T-helper 1 cell treated with Interleukin-12 subunit alpha and Interleukin-12 subunit beta and Interleukin-4 antibody, amounts not matched to agents 30 μg/mL and 1 μg/mL, for 36 hours (primary cell): ENCODE measurements at regions not wholly inside any gene's neighbourhood (a gene's known extent, or its start where the extent isn't known, plus 50 kb on each side); places are given as distances from the start of the nearest gene placed in this dataset.
"Not testable (repeated sequence)": the region's sequence is repeated elsewhere in the genome, so short reads cannot be mapped to it uniquely, and the experiment has no call there.

Experiments used
- H3K27ac Mint-ChIP-seq: one replicate; pipeline ENCODE4 v1.8.0; 2021; ENCODE audit warnings: mild to moderate bottlenecking, mixed read lengths
- H3K27me3 Mint-ChIP-seq: one replicate; pipeline ENCODE4 v1.8.0; 2021; ENCODE audit warnings: low read depth, mixed read lengths
- H3K36me3 Mint-ChIP-seq: one replicate; pipeline ENCODE4 v1.8.0; 2021; ENCODE audit warnings: low read depth, mixed read lengths
- H3K4me1 Mint-ChIP-seq: one replicate; pipeline ENCODE4 v1.8.0; 2021; ENCODE audit warnings: low read depth, mixed read lengths
- H3K4me3 Mint-ChIP-seq: one replicate; pipeline ENCODE4 v1.8.0; 2021; ENCODE audit warnings: mild to moderate bottlenecking, moderate library complexity, mixed read lengths
- H3K9me3 Mint-ChIP-seq: one replicate; pipeline ENCODE4 v1.8.0; 2021; ENCODE audit warnings: mixed read lengths

GRCh38 chr2:199111458-199111857 is 346.3 kb downstream of the SATB2 start:
- Mint-ChIP-seq H3K4me3 (no peak overlapping the region), H3K36me3 (no peaks in the 10 kb centered on the region), H3K27ac (no peak overlapping the region), H3K4me1 (no peaks in the 10 kb centered on the region), H3K9me3 (no peaks in the 10 kb centered on the region), H3K27me3 (no peaks in the 10 kb centered on the region)

DNA sequence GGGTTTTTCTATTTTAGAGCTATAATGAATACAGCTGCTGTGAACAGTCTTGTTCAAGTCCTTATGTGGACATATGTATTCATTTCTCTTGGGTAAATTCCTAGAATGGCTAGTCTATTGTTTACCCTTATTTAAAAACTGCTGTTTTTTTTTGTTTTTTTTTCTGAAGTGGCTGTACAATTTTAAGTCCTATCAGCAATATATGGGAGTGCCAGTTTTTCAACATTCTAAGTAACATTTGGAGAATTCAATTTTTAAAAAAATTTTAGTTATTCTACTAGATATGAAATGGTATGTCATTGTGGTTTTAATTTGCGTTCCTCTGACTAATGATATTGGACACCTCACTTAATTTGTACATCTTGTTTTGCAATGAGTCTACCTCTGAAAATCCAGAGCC is 349.7 kb downstream of the SATB2 start:
- Mint-ChIP-seq H3K4me1 (no peaks in the 10 kb centered on the region), H3K36me3 (no peaks in the 10 kb centered on the region), H3K27me3 (no peaks in the 10 kb centered on the region), H3K9me3 (no peaks in the 10 kb centered on the region), H3K4me3 (no peak overlapping the region), H3K27ac (no peak overlapping the region)

DNA sequence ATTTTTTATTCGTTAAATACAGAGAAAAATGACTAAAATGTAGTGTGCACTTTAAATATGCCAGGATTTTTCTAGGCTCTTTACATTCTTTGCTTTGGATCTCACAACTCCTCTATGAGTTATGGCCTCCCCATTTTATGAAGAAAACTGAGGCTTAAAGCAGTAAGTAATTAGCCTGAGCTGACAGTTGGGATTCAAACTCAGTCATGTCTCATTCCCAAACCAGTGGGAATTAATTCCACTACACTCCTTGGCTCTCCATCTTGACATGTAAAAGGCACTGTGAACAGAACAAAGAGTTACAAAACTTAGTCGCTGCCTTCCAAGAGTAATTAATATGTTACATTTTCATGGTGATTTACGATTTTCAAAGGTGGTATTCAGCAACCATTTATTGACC is 351.9 kb downstream of the SATB2 start:
- H3K4me1 Mint-ChIP-seq, result no peaks in the 10 kb centered on the region
- H3K27me3 Mint-ChIP-seq, result no peaks in the 10 kb centered on the region
- H3K9me3 Mint-ChIP-seq, result no peaks in the 10 kb centered on the region
- H3K27ac Mint-ChIP-seq, result no peak overlapping the region
- no peaks in the 10 kb centered on the region for H3K36me3 Mint-ChIP-seq
- H3K4me3 Mint-ChIP-seq, result no peak overlapping the region

- no peaks in the 10 kb centered on the region for H3K4me1 Mint-ChIP-seq
- H3K27ac Mint-ChIP-seq, result no peak overlapping the region
- H3K27me3 Mint-ChIP-seq, result no peaks in the 10 kb centered on the region
- H3K36me3 Mint-ChIP-seq, result no peaks in the 10 kb centered on the region
- no peaks in the 10 kb centered on the region for H3K9me3 Mint-ChIP-seq
- H3K4me3 Mint-ChIP-seq, result no peak overlapping the region
Measured at GRCh38 chr2:199101487-199101886, 356.3 kb downstream of the SATB2 start.

DNA sequence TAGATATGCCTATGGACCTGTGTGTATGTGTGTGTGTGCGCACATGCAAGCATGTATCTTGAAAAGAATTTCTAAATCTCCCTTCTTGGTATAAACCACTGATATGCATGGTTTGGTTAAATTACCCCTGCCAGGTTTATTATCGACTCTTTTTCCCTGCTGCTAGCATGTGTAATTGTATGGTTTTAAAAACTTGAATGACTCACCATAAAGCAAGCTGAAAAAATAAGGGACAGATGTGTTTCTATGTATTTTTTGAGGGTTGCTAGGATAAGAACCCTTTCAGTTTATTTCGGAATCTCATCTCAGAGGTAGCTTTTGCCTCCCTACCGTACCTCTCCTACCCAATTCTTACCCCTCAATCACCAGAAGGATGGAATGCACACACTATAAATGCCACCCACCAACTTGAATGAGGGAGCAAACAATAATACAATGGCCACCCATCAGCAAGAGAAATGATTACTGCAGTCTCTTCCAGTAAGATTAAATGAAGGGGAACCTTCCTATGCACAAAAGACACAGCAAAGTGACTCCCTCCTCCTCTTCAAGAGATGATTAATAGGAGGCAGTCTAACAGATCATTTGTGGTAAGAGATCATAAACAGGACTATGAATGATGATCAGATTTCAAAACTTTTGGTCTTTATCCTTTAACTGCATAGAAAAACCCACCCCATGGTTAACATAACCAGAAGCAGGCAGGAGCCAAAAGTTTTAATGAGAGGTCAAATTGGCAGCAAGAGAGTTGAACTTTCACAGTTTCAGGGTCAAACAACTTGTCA is 357.2 kb downstream of the SATB2 start:
- no peak overlapping the region for H3K27ac Mint-ChIP-seq
- H3K9me3 Mint-ChIP-seq, result no peaks in the 10 kb centered on the region
- no peak overlapping the region for H3K4me3 Mint-ChIP-seq
- H3K36me3 Mint-ChIP-seq, result no peaks in the 10 kb centered on the region
- no peaks in the 10 kb centered on the region for H3K4me1 Mint-ChIP-seq
- H3K27me3 Mint-ChIP-seq, result no peaks in the 10 kb centered on the region

DNA sequence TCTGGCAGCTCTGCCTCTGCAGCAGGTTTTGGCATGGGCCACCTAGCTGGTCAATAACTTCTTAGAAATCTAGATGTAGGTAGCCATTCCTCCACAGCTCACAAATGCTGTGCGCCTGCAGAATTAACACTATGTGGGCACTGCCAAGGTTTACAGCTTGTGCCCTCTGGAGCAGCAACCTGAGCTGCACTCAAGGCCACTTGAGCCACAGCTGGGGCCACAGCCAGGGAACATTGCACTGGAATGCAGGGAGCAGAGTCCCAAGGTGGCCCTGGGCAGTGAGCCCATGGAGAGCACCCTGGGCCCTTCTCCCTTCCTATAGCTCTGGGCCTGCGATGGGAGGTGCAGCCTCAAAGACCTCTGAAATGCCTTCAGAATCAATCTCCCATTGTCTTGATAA is 365.3 kb downstream of the SATB2 start:
- no peaks in the 10 kb centered on the region for H3K36me3 Mint-ChIP-seq
- no peaks in the 10 kb centered on the region for H3K9me3 Mint-ChIP-seq
- no peak overlapping the region for H3K27ac Mint-ChIP-seq
- no peak overlapping the region for H3K4me3 Mint-ChIP-seq
- no peaks in the 10 kb centered on the region for H3K4me1 Mint-ChIP-seq
- no peaks in the 10 kb centered on the region for H3K27me3 Mint-ChIP-seq

GRCh38 chr2:199085261-199085660 is 372.5 kb downstream of the SATB2 start:
- Mint-ChIP-seq H3K4me1 (no peaks in the 10 kb centered on the region), H3K36me3 (no peaks in the 10 kb centered on the region), H3K27ac (no peak overlapping the region), H3K9me3 (no peaks in the 10 kb centered on the region), H3K27me3 (no peaks in the 10 kb centered on the region), H3K4me3 (no peak overlapping the region)

DNA sequence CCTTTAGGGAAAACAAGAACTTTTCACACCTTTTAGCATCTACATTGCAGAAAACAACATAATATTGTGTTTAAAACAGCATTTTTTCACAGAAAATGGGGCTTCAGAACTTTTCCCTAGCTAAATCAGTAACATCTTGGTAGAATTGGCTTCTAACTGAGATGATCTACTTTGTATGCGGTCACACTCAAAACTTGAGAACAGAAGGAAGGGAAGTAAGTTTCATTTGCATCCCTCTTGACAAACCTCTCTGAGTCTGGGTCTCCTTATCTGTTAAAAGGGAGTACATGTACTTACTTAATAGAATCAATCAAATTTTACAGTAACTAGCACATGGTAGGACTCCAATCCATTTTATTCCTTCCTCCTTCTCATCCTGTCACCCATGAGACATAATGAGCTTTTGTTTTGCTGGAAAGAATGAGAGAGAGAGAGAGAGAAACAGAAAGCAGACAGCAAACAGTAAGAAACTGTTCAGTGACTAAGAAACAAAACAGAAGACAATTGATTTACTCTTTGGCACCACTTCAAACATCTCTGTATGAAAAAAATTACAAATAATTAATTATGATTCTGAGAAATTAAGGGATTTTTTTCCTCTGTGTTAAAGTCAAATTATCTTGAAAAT is 387.3 kb downstream of the SATB2 start:
- Mint-ChIP-seq H3K36me3 (no peaks in the 10 kb centered on the region), H3K27me3 (no peaks in the 10 kb centered on the region), H3K9me3 (no peaks in the 10 kb centered on the region), H3K4me1 (no peaks in the 10 kb centered on the region), H3K27ac (no peak overlapping the region), H3K4me3 (no peak overlapping the region)

- Mint-ChIP-seq H3K27ac (no peak overlapping the region), H3K27me3 (no peaks in the 10 kb centered on the region), H3K36me3 (no peaks in the 10 kb centered on the region), H3K4me1 (no peaks in the 10 kb centered on the region), H3K9me3 (no peaks in the 10 kb centered on the region), H3K4me3 (no peak overlapping the region)
Measured at GRCh38 chr2:199064201-199064600, 393.5 kb downstream of the SATB2 start.

DNA sequence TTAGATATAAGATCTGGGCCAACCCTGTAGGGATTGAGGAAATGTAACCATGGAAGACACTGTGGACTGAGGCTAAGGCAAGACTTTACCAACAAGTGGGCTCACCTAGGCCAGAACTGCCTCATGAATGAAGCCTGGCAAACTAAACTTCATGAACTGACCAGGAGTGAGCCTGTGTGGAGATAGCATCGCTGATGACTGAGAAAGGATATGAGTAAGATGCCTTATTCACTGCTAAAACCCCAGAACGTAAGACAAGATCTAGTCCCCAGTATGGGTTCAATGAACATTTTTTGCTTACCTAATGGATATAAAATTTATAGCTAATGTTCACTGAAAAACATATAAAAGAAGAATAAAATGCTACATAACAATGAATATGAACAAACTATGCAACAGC is 399.8 kb downstream of the SATB2 start:
- Mint-ChIP-seq H3K36me3 (no peaks in the 10 kb centered on the region), H3K4me3 (no peak overlapping the region), H3K27ac (no peak overlapping the region), H3K27me3 (no peaks in the 10 kb centered on the region), H3K4me1 (no peaks in the 10 kb centered on the region), H3K9me3 (peaks cover 3% of the 10 kb centered on the region)

DNA sequence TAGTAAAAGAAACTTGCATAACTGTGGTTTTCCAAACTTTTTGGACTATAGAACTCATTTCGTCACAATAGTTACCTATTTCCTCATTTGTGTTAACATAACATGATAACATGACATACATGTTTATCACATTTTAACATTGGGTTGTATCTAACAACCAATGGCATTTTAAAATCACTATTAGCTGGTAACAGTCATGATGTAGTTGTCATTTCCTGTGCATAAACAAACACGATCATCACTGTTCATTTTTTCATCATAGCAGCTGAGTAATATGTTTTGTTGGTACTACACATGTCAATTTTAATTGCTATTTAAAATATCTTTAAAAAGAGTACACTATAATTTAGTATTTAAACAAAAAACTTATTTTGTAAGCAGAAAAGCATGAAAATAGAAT is 402.4 kb downstream of the SATB2 start:
- no peak overlapping the region for H3K27ac Mint-ChIP-seq
- no peaks in the 10 kb centered on the region for H3K27me3 Mint-ChIP-seq
- H3K4me3 Mint-ChIP-seq, result no peak overlapping the region
- H3K4me1 Mint-ChIP-seq, result no peaks in the 10 kb centered on the region
- H3K36me3 Mint-ChIP-seq, result no peaks in the 10 kb centered on the region
- H3K9me3 Mint-ChIP-seq, result peaks cover 3% of the 10 kb centered on the region

GRCh38 chr2:199042660-199043379 is 414.9 kb downstream of the SATB2 start:
- Mint-ChIP-seq H3K27ac (no peak overlapping the region), H3K27me3 (no peaks in the 10 kb centered on the region), H3K9me3 (no peaks in the 10 kb centered on the region), H3K4me3 (no peak overlapping the region), H3K36me3 (no peaks in the 10 kb centered on the region), H3K4me1 (no peaks in the 10 kb centered on the region)

DNA sequence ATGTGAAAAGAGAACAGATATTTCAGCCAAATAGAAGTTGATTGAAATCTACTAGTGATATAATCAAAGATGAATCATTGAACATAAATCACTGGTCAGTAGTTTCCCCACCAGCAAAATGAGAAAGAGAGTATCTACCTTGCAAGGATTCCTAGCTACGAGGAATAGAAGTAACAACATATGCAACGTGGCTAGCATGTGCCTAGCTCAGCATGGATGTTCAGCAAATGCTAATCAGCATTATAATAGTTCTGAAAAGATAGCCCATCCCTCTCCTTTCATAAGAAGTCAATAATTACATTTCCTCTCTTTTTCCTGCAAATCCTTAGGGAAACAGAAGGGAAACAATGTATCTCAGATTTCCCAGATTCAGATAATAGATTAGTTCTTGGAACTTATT is 417.2 kb downstream of the SATB2 start:
- no peak overlapping the region for H3K27ac Mint-ChIP-seq
- H3K9me3 Mint-ChIP-seq, result no peaks in the 10 kb centered on the region
- no peaks in the 10 kb centered on the region for H3K4me1 Mint-ChIP-seq
- no peak overlapping the region for H3K4me3 Mint-ChIP-seq
- H3K36me3 Mint-ChIP-seq, result no peaks in the 10 kb centered on the region
- H3K27me3 Mint-ChIP-seq, result no peaks in the 10 kb centered on the region

DNA sequence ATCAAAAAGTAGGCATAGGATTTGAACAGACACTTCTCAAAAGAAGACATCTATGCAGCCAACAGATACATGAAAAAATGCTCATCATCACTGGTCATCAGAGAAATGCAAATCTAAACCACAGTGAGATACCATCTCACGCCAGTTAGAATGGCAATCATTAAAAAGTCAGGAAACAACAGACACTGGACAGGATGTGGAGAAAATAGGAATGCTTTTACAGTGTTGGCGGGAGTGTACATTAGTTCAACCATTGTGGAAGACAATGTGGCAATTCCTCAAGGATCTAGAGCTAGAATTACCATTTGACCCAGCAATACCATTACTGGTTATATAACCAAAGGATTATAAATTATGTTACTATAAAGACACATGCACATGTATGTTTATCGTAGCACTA is 424.0 kb downstream of the SATB2 start:
- not testable (repeated sequence) for H3K9me3 Mint-ChIP-seq, H3K27me3 Mint-ChIP-seq, H3K4me1 Mint-ChIP-seq, H3K36me3 Mint-ChIP-seq, H3K27ac Mint-ChIP-seq, H3K4me3 Mint-ChIP-seq

GRCh38 chr2:199025146-199025545 is 432.6 kb downstream of the SATB2 start:
- Mint-ChIP-seq H3K4me3 (no peak overlapping the region), H3K4me1 (no peaks in the 10 kb centered on the region), H3K9me3 (no peaks in the 10 kb centered on the region), H3K27ac (no peak overlapping the region), H3K27me3 (no peaks in the 10 kb centered on the region), H3K36me3 (no peaks in the 10 kb centered on the region)
